Right atrium auricular region (tissue), 2 donors: ENCODE measurements at regions not wholly inside any gene's neighbourhood (a gene's known extent, or its start where the extent isn't known, plus 50 kb on each side); places are given as distances from the start of the nearest gene placed in this dataset.

ENCODE experiments used
- DNase-seq: peaks from one replicate; pipeline ENCODE4 v3.0.0-alpha.2; 2019; ENCODE audit warnings: low spot score
- H3K27ac ChIP-seq, 2 donors: fragments of 200-600 bp; sonication (generic); 1 replicate in 1 of 2; 2 replicates in 1 of 2; pipeline ENCODE4 v1.5.1; 2016 to 2019
- H3K27me3 ChIP-seq, 2 donors: fragments of 200-600 bp; sonication (generic); one replicate each; pipeline versions ENCODE4 v1.5.1 to v1.6.0; 2017 to 2019
- H3K36me3 ChIP-seq: fragments of 200-600 bp; sonication (generic); one replicate; pipeline ENCODE4 v1.5.1; 2016
- H3K4me1 ChIP-seq, 2 donors: fragments of 200-600 bp; sonication (generic); one replicate each; pipeline versions ENCODE4 v1.5.1 to v1.6.0; 2017 to 2019
- H3K4me3 ChIP-seq, 2 donors: fragments of 200-600 bp; sonication (generic); 1 replicate in 1 of 2; 2 replicates in 1 of 2; pipeline ENCODE4 v1.5.1; 2017 to 2019; ENCODE audit warnings: mild to moderate bottlenecking in 1 of 2, moderate library complexity in 1 of 2
- H3K9me3 ChIP-seq, 2 donors: fragments of 200-600 bp; sonication (generic); one replicate each; pipeline ENCODE4 v1.5.1; 2019
- CTCF ChIP-seq, 2 donors: fragments of 200-600 bp; sonication (generic); IDR thresholded peaks; one replicate each; pipeline ENCODE4 v1.5.1; 2019; ENCODE audit warnings: antibody characterized with exemption in 2 of 2

DNA sequence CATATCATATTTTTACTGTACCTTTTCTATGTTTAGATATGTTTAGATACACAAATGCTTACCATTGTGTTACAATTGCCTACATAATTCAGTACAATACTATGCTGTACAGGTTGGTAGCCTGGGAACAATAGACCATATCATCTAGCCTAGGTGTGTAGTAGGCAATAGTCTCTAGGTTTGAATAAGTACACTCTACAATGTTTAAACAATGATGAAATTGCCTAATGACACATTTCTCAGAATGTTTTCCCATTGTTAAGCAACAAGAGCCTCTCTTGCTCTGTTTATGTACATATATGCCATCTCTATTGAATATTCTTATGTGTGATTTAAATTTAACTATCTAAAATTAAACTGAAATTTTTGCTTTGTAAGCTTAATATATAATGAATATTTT lies 209.6 kb upstream of the ST8SIA4 start:
- no peaks in the 10 kb centered on the region for H3K27me3 ChIP-seq
- H3K4me1 ChIP-seq, result no peaks in the 10 kb centered on the region
- H3K9me3 ChIP-seq, result no peaks in the 10 kb centered on the region
- no peak for DNase-seq
- no peak overlapping the region for H3K27ac ChIP-seq
- no peaks in the 10 kb centered on the region for H3K36me3 ChIP-seq
- H3K4me3 ChIP-seq, result no peak overlapping the region
- no peak for TF ChIP-seq CTCF (IDR thresholded peaks at IDR 0.05)

DNA sequence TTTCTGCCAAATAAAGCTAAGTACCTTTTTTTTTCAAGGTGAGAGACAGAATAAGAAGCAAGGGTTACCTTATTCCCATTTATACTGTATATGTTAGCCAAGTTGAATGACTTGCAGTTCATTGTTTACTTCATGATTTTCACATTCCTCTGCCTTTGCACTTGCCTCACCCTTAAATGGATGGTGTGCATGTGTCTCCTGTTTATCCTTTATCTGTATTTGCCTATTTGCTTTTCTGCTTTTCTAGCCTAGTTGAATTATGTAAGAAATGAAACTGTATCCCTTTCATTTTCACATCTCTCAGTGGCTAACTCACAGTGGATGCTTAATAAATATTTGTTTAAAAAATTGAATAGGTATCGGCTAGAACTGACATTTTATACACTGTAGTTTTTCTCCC lies 200.8 kb upstream of the ST8SIA4 start:
- no peak overlapping the region for H3K4me3 ChIP-seq
- no peaks in the 10 kb centered on the region for H3K4me1 ChIP-seq
- no peak for TF ChIP-seq CTCF (IDR thresholded peaks at IDR 0.05)
- no peaks in the 10 kb centered on the region for H3K36me3 ChIP-seq
- no peak for DNase-seq
- H3K27ac ChIP-seq, result no peak overlapping the region
- no peaks in the 10 kb centered on the region for H3K27me3 ChIP-seq
- H3K9me3 ChIP-seq, result no peaks in the 10 kb centered on the region

DNA sequence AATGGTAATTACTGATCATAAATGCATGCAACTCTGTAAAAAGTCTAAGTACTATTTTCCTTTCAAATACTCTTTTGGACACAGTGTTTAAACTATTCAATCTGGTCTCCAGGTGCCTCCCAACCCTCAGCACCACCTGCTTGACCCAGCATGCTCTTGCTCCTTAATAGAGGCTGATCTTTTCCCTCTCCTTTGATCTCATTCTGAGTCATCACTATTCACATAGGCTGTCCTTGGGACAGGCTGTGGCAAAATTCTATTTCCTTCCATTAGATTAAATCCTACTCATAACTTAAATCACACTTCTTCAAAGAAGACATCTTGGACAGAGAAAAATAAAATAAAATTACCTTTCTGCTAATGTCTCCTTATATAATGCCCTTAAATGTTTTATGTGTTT lies 199.4 kb upstream of the ST8SIA4 start:
- no peaks in the 10 kb centered on the region for H3K4me1 ChIP-seq
- no peak overlapping the region for H3K27ac ChIP-seq
- no peak overlapping the region for H3K4me3 ChIP-seq
- H3K36me3 ChIP-seq, result no peaks in the 10 kb centered on the region
- no peaks in the 10 kb centered on the region for H3K27me3 ChIP-seq
- H3K9me3 ChIP-seq, result no peaks in the 10 kb centered on the region
- DNase-seq, result no peak
- TF ChIP-seq CTCF (IDR thresholded peaks at IDR 0.05), result no peak

- Histone ChIP-seq H3K27ac (no peak overlapping the region), H3K36me3 (no peaks in the 10 kb centered on the region), H3K4me1 (no peaks in the 10 kb centered on the region), H3K27me3 (no peaks in the 10 kb centered on the region), H3K4me3 (no peak overlapping the region), H3K9me3 (no peaks in the 10 kb centered on the region)
- TF ChIP-seq CTCF (IDR thresholded peaks at IDR 0.05), result no peak
- DNase-seq, result no peak
These were observed 188.8 kb upstream of the ST8SIA4 start for GRCh38 chr5:101091902-101092301.

DNA sequence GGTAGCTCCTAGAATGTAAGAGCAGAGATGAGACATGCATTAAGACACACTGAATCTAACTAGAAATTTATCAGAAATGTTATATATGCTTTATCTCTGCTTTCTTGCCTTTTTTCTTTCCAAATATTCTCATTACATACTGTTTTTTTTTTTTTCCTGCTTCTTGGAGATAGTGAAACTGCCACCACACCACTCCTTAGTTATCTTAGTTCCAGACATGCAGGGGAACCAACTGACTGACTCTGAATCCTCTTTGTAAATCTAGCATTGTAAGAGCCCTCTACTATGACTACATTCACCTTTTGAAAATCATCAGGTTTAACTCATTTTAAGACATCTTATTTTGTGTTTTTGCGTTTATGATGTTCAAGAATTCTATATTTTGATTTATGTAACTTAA lies 181.3 kb upstream of the ST8SIA4 start:
- Histone ChIP-seq H3K4me3 (no peak overlapping the region), H3K27me3 (no peaks in the 10 kb centered on the region), H3K36me3 (no peaks in the 10 kb centered on the region), H3K4me1 (no peaks in the 10 kb centered on the region), H3K9me3 (no peaks in the 10 kb centered on the region), H3K27ac (no peak overlapping the region)
- TF ChIP-seq CTCF (IDR thresholded peaks at IDR 0.05), result no peak
- DNase-seq, result no peak

- Histone ChIP-seq H3K4me1 (no peaks in the 10 kb centered on the region), H3K4me3 (no peak overlapping the region), H3K36me3 (no peaks in the 10 kb centered on the region), H3K27ac (no peak overlapping the region), H3K27me3 (no peaks in the 10 kb centered on the region), H3K9me3 (no peaks in the 10 kb centered on the region)
- no peak for TF ChIP-seq CTCF (IDR thresholded peaks at IDR 0.05)
- no peak for DNase-seq
These were observed 177.6 kb upstream of the ST8SIA4 start for GRCh38 chr5:101080462-101081240.
